GM12865 (cell line): ENCODE measurements at regions not wholly inside any gene's neighbourhood (a gene's known extent, or its start where the extent isn't known, plus 50 kb on each side); places are given as distances from the start of the nearest gene placed in this dataset.

ENCODE experiments used
- DNase-seq: peaks from one replicate; pipeline ENCODE4 v3.0.0; 2010; ENCODE audit warnings: low read depth
- H3K4me3 ChIP-seq: 2 replicates; pipeline ENCODE4 v1.5.1; 2011; ENCODE audit warnings: mild to moderate bottlenecking, low read depth, low read length, control low read depth
- TF ChIP-seq, protein P1 (sequence below): IDR thresholded peaks from 2 replicates; pipeline ENCODE4 v1.5.1; 2011; ENCODE audit warnings: low read length, control low read depth, low read depth, inconsistent platforms; ENCODE audit not compliant: insufficient read depth; ENCODE audit errors: missing control alignments

DNA sequence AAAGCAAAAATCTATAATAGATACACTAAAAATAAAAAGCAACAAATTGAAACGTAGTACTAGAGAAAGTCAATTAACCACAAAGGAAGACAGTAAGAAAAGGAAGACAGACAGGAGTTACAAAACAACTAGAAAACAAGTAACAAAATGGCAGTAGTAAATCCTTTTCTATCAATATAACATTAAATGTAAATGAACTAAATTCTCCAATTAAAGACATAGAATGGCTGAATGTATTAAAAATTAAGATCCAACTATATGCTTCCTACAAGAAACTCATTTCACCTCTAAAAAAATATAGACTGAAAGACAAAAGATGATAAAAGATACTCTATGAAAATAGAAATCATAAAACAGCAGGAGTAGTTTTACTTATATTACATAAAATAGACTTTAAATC lies 79.1 kb downstream of the CTH start:
- H3K4me3 ChIP-seq: no peak overlapping the region
- no peak for DNase-seq
- TF ChIP-seq, protein P1, sequence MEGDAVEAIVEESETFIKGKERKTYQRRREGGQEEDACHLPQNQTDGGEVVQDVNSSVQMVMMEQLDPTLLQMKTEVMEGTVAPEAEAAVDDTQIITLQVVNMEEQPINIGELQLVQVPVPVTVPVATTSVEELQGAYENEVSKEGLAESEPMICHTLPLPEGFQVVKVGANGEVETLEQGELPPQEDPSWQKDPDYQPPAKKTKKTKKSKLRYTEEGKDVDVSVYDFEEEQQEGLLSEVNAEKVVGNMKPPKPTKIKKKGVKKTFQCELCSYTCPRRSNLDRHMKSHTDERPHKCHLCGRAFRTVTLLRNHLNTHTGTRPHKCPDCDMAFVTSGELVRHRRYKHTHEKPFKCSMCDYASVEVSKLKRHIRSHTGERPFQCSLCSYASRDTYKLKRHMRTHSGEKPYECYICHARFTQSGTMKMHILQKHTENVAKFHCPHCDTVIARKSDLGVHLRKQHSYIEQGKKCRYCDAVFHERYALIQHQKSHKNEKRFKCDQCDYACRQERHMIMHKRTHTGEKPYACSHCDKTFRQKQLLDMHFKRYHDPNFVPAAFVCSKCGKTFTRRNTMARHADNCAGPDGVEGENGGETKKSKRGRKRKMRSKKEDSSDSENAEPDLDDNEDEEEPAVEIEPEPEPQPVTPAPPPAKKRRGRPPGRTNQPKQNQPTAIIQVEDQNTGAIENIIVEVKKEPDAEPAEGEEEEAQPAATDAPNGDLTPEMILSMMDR: no peak

DNA sequence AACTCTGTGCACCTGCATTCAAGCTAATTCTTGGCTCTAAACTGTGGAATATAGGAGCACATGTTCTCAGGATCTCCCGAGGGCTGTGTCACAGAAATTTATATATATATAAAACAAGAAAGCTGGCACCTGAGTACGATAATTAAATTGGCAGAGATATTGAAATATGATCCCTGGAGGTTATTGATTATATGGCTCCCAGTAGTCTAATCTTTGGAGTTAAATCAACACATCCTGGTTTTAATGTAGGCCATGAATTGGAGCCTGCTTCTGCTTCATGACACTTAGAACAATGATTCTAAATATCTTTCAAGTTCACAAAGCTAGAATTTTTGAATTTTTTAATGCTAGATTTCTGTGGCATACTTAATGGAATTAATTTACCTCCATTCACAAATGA lies 84.3 kb downstream of the CTH start:
- TF ChIP-seq, protein P1: no peak
- DNase-seq: no peak
- H3K4me3 ChIP-seq: no peak overlapping the region

DNA sequence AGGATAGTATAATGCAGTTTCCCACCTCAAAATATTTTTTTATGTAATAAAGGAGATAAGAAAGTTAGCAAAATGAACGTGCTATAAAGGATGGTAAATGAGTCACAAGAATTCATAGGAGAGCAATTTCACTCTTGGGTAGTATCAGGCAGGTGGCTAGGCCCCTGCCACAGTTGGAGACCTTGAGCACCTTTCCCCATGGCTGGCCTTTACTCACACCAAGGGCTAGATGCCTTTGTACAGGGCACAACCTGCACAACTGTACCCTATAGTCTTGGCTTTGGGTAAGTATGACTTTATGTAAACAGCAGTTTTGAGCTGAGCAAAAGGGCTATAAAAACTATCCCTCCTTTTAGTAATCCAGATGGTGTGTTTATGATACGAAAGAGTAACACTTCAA lies 85.1 kb downstream of the CTH start:
- TF ChIP-seq, protein P1: no peak
- DNase-seq: no peak
- no peak overlapping the region for H3K4me3 ChIP-seq

DNA sequence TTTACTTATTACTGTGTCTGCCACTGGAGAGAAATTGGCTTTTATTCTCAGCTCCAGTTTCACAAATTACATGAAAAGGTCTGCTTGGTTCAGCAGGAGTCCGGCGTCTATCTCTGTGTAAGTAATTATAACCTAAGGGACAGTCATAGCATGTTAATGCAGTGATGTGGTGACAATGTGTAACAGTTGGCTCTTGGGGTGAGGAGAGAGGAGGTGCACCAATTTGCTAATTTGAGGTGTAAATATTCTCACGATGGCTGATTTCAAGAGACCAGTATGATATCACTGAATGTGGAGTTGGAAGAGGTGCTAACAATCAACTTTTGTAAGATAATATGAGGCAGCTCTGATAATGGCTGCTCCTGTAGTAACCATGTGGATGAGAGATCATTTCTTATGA lies 86.1 kb downstream of the CTH start:
- no peak overlapping the region for H3K4me3 ChIP-seq
- TF ChIP-seq, protein P1: no peak
- no peak for DNase-seq

DNA sequence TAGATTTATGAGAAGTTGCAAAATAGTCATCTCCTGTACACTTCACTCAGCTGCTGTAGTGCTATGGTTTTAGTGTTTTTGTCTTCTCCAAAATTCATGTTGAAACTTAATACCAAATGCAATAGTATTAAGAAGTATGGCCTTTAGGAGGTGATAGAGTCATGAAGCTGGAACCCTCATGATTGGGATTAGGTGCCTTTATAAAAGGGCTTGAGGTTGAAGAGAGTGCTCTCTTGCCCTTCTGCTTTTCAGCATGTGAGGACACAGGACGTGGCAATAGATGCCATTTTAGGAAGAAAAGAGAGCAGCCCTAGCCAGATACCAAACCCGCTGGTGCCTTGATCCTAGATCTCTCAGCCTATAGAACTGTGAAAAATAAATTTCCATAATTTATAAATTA lies 87.6 kb downstream of the CTH start:
- DNase-seq: no peak
- TF ChIP-seq, protein P1: no peak
- no peak overlapping the region for H3K4me3 ChIP-seq

DNA sequence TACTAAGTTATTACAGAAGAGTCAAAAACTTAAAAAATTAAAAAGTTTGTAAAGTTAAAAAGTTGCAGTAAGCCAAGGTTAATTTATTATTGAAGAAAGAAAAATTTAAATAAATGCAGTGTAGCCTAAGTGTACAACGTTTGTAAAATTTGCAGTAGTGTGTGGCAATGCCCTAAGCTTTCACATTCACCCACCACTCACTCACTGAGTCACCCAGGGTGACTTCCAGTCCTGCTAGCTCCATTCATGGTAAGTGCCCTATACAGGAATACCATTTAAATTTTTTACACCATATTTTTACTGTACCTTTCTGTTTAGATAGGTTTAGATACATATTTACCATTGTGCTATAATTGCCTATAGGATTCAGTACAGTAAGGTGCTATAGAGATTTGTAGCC lies 88.6 kb downstream of the CTH start:
- no peak for DNase-seq
- TF ChIP-seq, protein P1: no peak
- no peak overlapping the region for H3K4me3 ChIP-seq

DNA sequence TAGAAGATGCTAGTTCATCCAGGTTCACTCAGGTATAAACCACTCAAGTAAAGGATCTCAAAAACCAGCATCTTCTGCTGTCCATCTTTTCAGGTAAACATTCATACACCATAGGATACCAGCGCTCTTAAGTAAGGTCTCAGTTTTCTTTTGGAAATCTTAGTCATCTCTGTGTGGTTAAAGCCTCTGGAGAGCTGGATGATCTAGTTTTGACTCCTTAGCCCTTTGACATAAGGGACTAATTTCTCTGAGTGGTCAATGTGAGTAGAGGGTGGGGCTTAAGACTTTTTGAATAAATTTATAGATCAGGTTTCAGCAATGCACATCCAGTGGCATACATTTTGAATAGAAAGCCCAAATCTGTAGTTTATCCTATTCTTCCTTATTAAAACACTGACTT lies 92.3 kb downstream of the CTH start:
- H3K4me3 ChIP-seq: no peak overlapping the region
- DNase-seq: no peak
- TF ChIP-seq, protein P1: no peak
